H1 (cell line): ENCODE measurements at regions not wholly inside any gene's neighbourhood (a gene's known extent, or its start where the extent isn't known, plus 50 kb on each side); places are given as distances from the start of the nearest gene placed in this dataset.

Source experiments
- CTCF ChIA-PET: fragments of 300-600 bp; sonication (Branson Sonifier 250); formaldehyde crosslinking; loops from one replicate; lab custom pipeline; 2021; ENCODE audit not compliant: partially characterized antibody; lab: Charles Lee
- POLR2A ChIA-PET: fragments of 300-600 bp; sonication (Branson Sonifier 250); formaldehyde crosslinking; loops from one replicate; lab custom pipeline; 2021; ENCODE audit warnings: inconsistent platforms; ENCODE audit not compliant: partially characterized antibody; lab: Charles Lee
- DNase-seq, 2 experiments: peaks; one replicate each; pipeline versions ENCODE4 v3.0.0 to v3.0.0-alpha.2; 2010 to 2022; ENCODE audit warnings: low spot score in 2 of 2, low read depth in 1 of 2, mixed read lengths in 1 of 2
- FAIRE-seq: peaks from 2 replicates; lab custom pipeline; 2011; peaks lifted over from hg19 to GRCh38; lab: Jason Lieb, UNC
- H2AFZ ChIP-seq: 2 replicates; pipeline ENCODE4 v1.8.1; 2012; ENCODE audit warnings: low read length, inconsistent platforms
- H2AK5ac ChIP-seq: 2 replicates; pipeline ENCODE4 v1.6.1; 2013; ENCODE audit warnings: low read depth, low read length
- H2BK120ac ChIP-seq: replicated peaks from 2 replicates; pipeline ENCODE3; 2013; ENCODE audit warnings: low read depth, low read length, inconsistent platforms
- H2BK12ac ChIP-seq: 2 replicates; pipeline ENCODE4 v1.6.1; 2013; ENCODE audit warnings: low read depth, low read length
- H2BK15ac ChIP-seq: 2 replicates; pipeline ENCODE4 v1.6.1; 2013; ENCODE audit warnings: low read length
- H2BK20ac ChIP-seq: 2 replicates; pipeline ENCODE4 v1.6.1; 2013; ENCODE audit warnings: low read length
- H2BK5ac ChIP-seq: 2 replicates; pipeline ENCODE4 v1.6.1; 2013; ENCODE audit warnings: low read depth, low read length
- H3K14ac ChIP-seq: 2 replicates; pipeline ENCODE4 v1.6.1; 2013; ENCODE audit warnings: inconsistent platforms; ENCODE audit not compliant: insufficient read length
- H3K18ac ChIP-seq: 2 replicates; pipeline ENCODE4 v1.6.1; 2013; ENCODE audit warnings: low read length; ENCODE audit errors: extremely low read depth
- H3K23ac ChIP-seq: 2 replicates; pipeline ENCODE4 v1.6.1; 2013; ENCODE audit warnings: inconsistent platforms; ENCODE audit not compliant: insufficient read length
- H3K23me2 ChIP-seq: 2 replicates; pipeline ENCODE4 v1.6.1; 2013; ENCODE audit warnings: low read depth, low read length
- H3K27ac ChIP-seq: 2 replicates; pipeline ENCODE4 v1.6.1; 2011; ENCODE audit warnings: low read depth, low read length, inconsistent platforms
- H3K27me3 ChIP-seq, 4 experiments: replicated peaks in 1 of 4; 1 replicate in 1 of 4; 2 replicates in 3 of 4; pipeline versions ENCODE4 v1.6.1 to v1.8.1; 2011 to 2013; ENCODE audit warnings: low read length in 3 of 4, mild to moderate bottlenecking in 3 of 4, inconsistent platforms in 2 of 4, mixed read lengths in 2 of 4, moderate library complexity in 1 of 4; ENCODE audit not compliant: control insufficient read depth in 3 of 4, insufficient read depth in 3 of 4; ENCODE audit errors: extremely low read depth in 1 of 4
- H3K36me3 ChIP-seq, 4 experiments: 2 replicates each; pipeline versions ENCODE4 v1.6.1 to v1.8.1; 2011 to 2013; ENCODE audit warnings: mild to moderate bottlenecking in 4 of 4, low read length in 3 of 4, moderate library complexity in 2 of 4, control low read depth in 1 of 4, inconsistent platforms in 1 of 4; ENCODE audit not compliant: insufficient read depth in 4 of 4, control insufficient read depth in 2 of 4
- H3K4ac ChIP-seq: replicated peaks from 2 replicates; pipeline ENCODE3; 2013; ENCODE audit warnings: low read length, low read depth, mixed read lengths, inconsistent platforms; ENCODE audit not compliant: insufficient read length
- H3K4me1 ChIP-seq, 4 experiments: replicated peaks in 1 of 4; 1 replicate in 1 of 4; 2 replicates in 3 of 4; pipeline versions ENCODE4 v1.6.1 to v1.8.1; 2011 to 2013; ENCODE audit warnings: low read length in 3 of 4, inconsistent platforms in 2 of 4, mixed read lengths in 1 of 4; ENCODE audit not compliant: insufficient read depth in 4 of 4, control insufficient read depth in 3 of 4
- H3K4me2 ChIP-seq, 2 experiments: 2 replicates each; pipeline versions ENCODE4 v1.6.1 to v1.8.1; 2011 to 2013; ENCODE audit warnings: low read depth in 2 of 2, low read length in 2 of 2, control low read depth in 1 of 2, inconsistent platforms in 1 of 2, mild to moderate bottlenecking in 1 of 2; ENCODE audit not compliant: insufficient read depth in 1 of 2
- H3K4me3 ChIP-seq, 4 experiments: fragments of 200-600, 300-600 bp in 1 of 4; sonication (generic), shearing (Covaris generic), sonication (Bioruptor Twin) in 1 of 4; 2 replicates each; pipeline versions ENCODE4 v1.5.1 to v1.8.1; 2011 to 2016; ENCODE audit warnings: low read length in 4 of 4, low read depth in 3 of 4, control low read depth in 2 of 4, inconsistent platforms in 2 of 4, mild to moderate bottlenecking in 2 of 4, mixed read lengths in 1 of 4, moderate library complexity in 1 of 4; ENCODE audit not compliant: insufficient read depth in 2 of 4; ENCODE audit errors: extremely low read depth in 1 of 4
- H3K56ac ChIP-seq: replicated peaks from 2 replicates; pipeline ENCODE3; 2013; ENCODE audit warnings: low read depth, mild to moderate bottlenecking, mixed read lengths, low read length, inconsistent platforms; ENCODE audit not compliant: insufficient read length
- H3K79me1 ChIP-seq: 2 replicates; pipeline ENCODE4 v1.6.1; 2013; ENCODE audit warnings: low read depth, low read length, control low read depth
- H3K79me2 ChIP-seq, 2 experiments: 2 replicates each; pipeline versions ENCODE4 v1.6.1 to v1.8.1; 2012 to 2013; ENCODE audit warnings: low read length in 2 of 2, mild to moderate bottlenecking in 2 of 2, inconsistent platforms in 1 of 2; ENCODE audit not compliant: insufficient read depth in 2 of 2, control insufficient read depth in 1 of 2
- H3K9ac ChIP-seq, 4 experiments: replicated peaks in 1 of 4; 1 replicate in 1 of 4; 2 replicates in 3 of 4; pipeline versions ENCODE4 v1.6.1 to v1.8.1; 2011 to 2013; ENCODE audit warnings: low read depth in 3 of 4, low read length in 3 of 4, control low read depth in 2 of 4, mild to moderate bottlenecking in 2 of 4, moderate library complexity in 2 of 4, inconsistent platforms in 1 of 4; ENCODE audit errors: extremely low read depth in 1 of 4
- H3K9me3 ChIP-seq, 2 experiments: 2 replicates each; pipeline versions ENCODE4 v1.6.1 to v1.8.1; 2012 to 2013; ENCODE audit warnings: mild to moderate bottlenecking in 2 of 2, moderate library complexity in 2 of 2, control low read depth in 1 of 2, inconsistent platforms in 1 of 2, low read depth in 1 of 2, low read length in 1 of 2, mixed read lengths in 1 of 2; ENCODE audit not compliant: insufficient read depth in 2 of 2
- H4K20me1 ChIP-seq, 2 experiments: replicated peaks in 1 of 2; 2 replicates each; pipeline versions ENCODE3 to v1.8.1; 2011 to 2013; ENCODE audit warnings: inconsistent platforms in 2 of 2, low read length in 2 of 2, mild to moderate bottlenecking in 1 of 2; ENCODE audit not compliant: insufficient read depth in 2 of 2, control insufficient read depth in 1 of 2
- H4K5ac ChIP-seq: 2 replicates; pipeline ENCODE4 v1.6.1; 2013; ENCODE audit warnings: low read length, low read depth, mixed read lengths, inconsistent platforms; ENCODE audit not compliant: insufficient read length
- H4K8ac ChIP-seq: 2 replicates; pipeline ENCODE4 v1.8.0; 2013; ENCODE audit warnings: mild to moderate bottlenecking, moderate library complexity, low read length, inconsistent platforms; ENCODE audit not compliant: insufficient read depth; ENCODE audit errors: extremely low read depth
- H4K91ac ChIP-seq: replicated peaks from 2 replicates; pipeline ENCODE3; 2013; ENCODE audit warnings: low read length, mixed read lengths, inconsistent platforms; ENCODE audit not compliant: insufficient read length
- ASH2L ChIP-seq: fragments of 200-600, 300-600 bp; sonication (generic); IDR thresholded peaks from one replicate; pipeline ENCODE4 v1.7.1; 2017; ENCODE audit warnings: low read length
- BRCA1 ChIP-seq: IDR thresholded peaks from 2 replicates; pipeline ENCODE4 v1.6.1; 2012; ENCODE audit warnings: low read depth, low read length, improper control_type of control experiment
- CBX5 ChIP-seq: fragments of 300-800, 300-1000 bp; sonication (generic); IDR thresholded peaks from 2 replicates; pipeline ENCODE4 v1.7.1; 2016; ENCODE audit warnings: antibody characterized with exemption, low read length, low read depth
- EGR1 ChIP-seq: IDR thresholded peaks from 2 replicates; pipeline ENCODE4 v1.6.1; 2011; ENCODE audit warnings: low read depth, low read length, borderline replicate concordance
- EZH2 ChIP-seq: fragments of 200-600 bp; sonication (generic); IDR thresholded peaks from 2 replicates; pipeline ENCODE4 v1.7.1; 2012; ENCODE audit warnings: low read depth, mild to moderate bottlenecking, moderate library complexity, low read length, inconsistent platforms; ENCODE audit not compliant: severe bottlenecking
- GTF2F1 ChIP-seq: IDR thresholded peaks from 2 replicates; pipeline ENCODE4 v1.6.1; 2012; ENCODE audit warnings: low read depth, low read length, improper control_type of control experiment, borderline replicate concordance
- POU5F1 ChIP-seq: IDR thresholded peaks from 2 replicates; pipeline ENCODE4 v1.6.1; 2011; ENCODE audit warnings: low read depth, mild to moderate bottlenecking, low read length, moderate library complexity
- RBBP5 ChIP-seq: IDR thresholded peaks from 2 replicates; pipeline ENCODE4 v1.7.1; 2012; ENCODE audit warnings: low read depth, mild to moderate bottlenecking, inconsistent platforms, low read length, moderate library complexity, borderline replicate concordance
- SAP30 ChIP-seq: fragments of 300-600 bp; sonication (generic); IDR thresholded peaks from 2 replicates; pipeline ENCODE4 v1.7.1; 2012; ENCODE audit warnings: low read length, moderate library complexity, mild to moderate bottlenecking, inconsistent platforms; ENCODE audit not compliant: insufficient read depth, insufficient replicate concordance
- SIX5 ChIP-seq: IDR thresholded peaks from 2 replicates; pipeline ENCODE4 v1.6.1; 2011; ENCODE audit warnings: mild to moderate bottlenecking, low read depth, low read length
- WGBS, 2 experiments: shearing (Covaris generic) in 1 of 2; methylation state at CpG; one replicate each; pipeline versions ENCODE4 v1.1.6 to v1.1.7; 2013 to 2015; ENCODE audit warnings: low lambda C conversion rate in 2 of 2, mixed read lengths in 2 of 2, inconsistent platforms in 1 of 2, low coverage in 1 of 2, missing lambda C conversion rate in 1 of 2; ENCODE audit not compliant: insufficient replicate concordance in 2 of 2, insufficient coverage in 1 of 2, insufficient read length in 1 of 2; ENCODE audit errors: extremely low coverage in 1 of 2, missing lambda C conversion rate in 1 of 2; 5-methylcytosine and 5-hydroxymethylcytosine counted together
- TF ChIP-seq, protein P1 (sequence below): IDR thresholded peaks from 2 replicates; pipeline ENCODE4 v1.6.1; 2012; ENCODE audit warnings: inconsistent platforms

DNA sequence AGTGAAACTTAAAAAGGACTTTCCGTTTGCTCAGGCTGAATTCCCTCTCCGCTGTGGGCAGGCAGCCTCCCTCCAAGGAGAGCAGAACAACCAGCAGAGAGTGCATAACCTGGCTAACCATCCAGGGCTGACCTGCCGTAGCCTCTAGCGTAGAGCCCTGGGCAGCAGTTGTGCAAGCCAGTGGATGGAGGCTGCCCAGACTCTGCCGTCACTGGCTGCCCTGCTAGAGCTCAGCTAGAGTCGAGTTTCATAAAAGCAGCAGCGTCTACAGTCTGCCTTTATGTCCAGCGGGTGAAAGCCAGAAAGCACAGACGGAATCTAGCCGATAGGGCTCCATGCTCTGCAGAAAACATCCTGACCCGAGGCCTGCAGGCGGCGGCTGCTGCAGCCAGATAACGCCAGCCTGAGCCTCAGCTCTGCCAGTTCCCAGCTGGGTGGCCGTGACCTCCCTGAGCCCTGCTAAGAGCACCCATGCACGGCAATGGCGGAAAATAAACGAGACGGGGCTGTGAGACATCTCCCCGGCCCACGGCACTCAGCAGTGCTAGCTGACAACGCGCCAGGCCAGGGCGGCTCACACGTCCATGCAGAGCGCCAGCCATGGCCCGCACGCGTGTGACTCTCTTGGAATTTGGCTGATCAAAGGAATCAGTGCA is 231.3 kb downstream of the ENGASE start:
- H2BK12ac ChIP-seq, result peak overlapping the region; percentile 39; the same call in 1 of the 2 replicates
- no peaks in the 10 kb centered on the region for H3K79me1 ChIP-seq
- DNase-seq, result no peak
- H2AK5ac ChIP-seq, result no peak overlapping the region
- H3K4me2 ChIP-seq, result no peak overlapping the region
- H3K14ac ChIP-seq, result no peak overlapping the region
- H3K4me1 ChIP-seq, result peaks cover 0 to 3% (median 0%) of the 10 kb centered on the region in 4 experiments; a peak in 1 of 7 replicates
- H2BK15ac ChIP-seq, result no peak overlapping the region
- no peaks in the 10 kb centered on the region for H3K23me2 ChIP-seq
- 0 out of 2 replicates have a peak overlapping the region, but pooled peaks have one; percentile 32 for H2BK20ac ChIP-seq
- CTCF ChIA-PET, result interaction anchor here (0.8 to 2.5 kb wide), 10 partner anchors 15 to 119 kb away, joined by 3 to 12 read pairs (median 5); no protein-coding TSS in a partner anchor
- H4K5ac ChIP-seq, result no peak overlapping the region
- H2AFZ ChIP-seq, result no peak overlapping the region
- TF ChIP-seq CBX5 (no peak), POU5F1 (no peak), GTF2F1 (no peak), EZH2 (no peak), BRCA1 (no peak), RBBP5 (no peak), ASH2L (no peak), SIX5 (no peak), SAP30 (no peak), EGR1 (no peak)
- TF ChIP-seq, protein P1, sequence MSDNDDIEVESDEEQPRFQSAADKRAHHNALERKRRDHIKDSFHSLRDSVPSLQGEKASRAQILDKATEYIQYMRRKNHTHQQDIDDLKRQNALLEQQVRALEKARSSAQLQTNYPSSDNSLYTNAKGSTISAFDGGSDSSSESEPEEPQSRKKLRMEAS, result no peak
- TF ChIP-seq, all 59 proteins: peak for 0
- H3K9ac ChIP-seq, result no peak overlapping the region
- no peak for FAIRE-seq
- no peak overlapping the region for H3K27ac ChIP-seq
- no peak overlapping the region for H2BK120ac ChIP-seq
- H4K20me1 ChIP-seq, result no peaks in the 10 kb centered on the region
- H3K79me2 ChIP-seq, result no peaks in the 10 kb centered on the region
- POLR2A ChIA-PET, result no interaction called here
- no peak overlapping the region for H3K4ac ChIP-seq
- H4K91ac ChIP-seq, result no peak overlapping the region
- no peak overlapping the region for H3K23ac ChIP-seq
- no peak overlapping the region; the same call in 1 of the 2 replicates for H2BK5ac ChIP-seq
- no peak overlapping the region for H3K4me3 ChIP-seq
- WGBS, 2 experiments, result 88% methylated on average over 29 of the region's 29 CpGs; no CpG with 5 or more reads in 1 of the 2 experiments
- H3K9me3 ChIP-seq, result no peaks in the 10 kb centered on the region
- H3K27me3 ChIP-seq, result no peaks in the 10 kb centered on the region
- H4K8ac ChIP-seq, result peak overlapping the region; percentile 28
- no peak overlapping the region for H3K56ac ChIP-seq
- H3K18ac ChIP-seq, result no peak overlapping the region
- H3K36me3 ChIP-seq, result no peaks in the 10 kb centered on the region
